HCT116 (cell line): ENCODE measurements at regions not wholly inside any gene's neighbourhood (a gene's known extent, or its start where the extent isn't known, plus 50 kb on each side); places are given as distances from the start of the nearest gene placed in this dataset.

Experiments used
- ATAC-seq: fragments of 200-7000 bp; cut with Tn5 transposase; 2 replicates; pipeline ENCODE4 v1.9.1; 2020; ENCODE audit warnings: mild to moderate bottlenecking, moderate library complexity
- BruUV-seq: library from RNA; stranded (reverse); fragments of 400-500 nt; replicated peaks from 2 replicates; lab custom pipeline; 2021; lab: Mats Ljungman, UMichigan
- CTCF ChIA-PET: fragments of 300-600 bp; sonication (Branson Sonifier 250); formaldehyde crosslinking; loops from one replicate; lab custom pipeline; 2021; ENCODE audit warnings: antibody characterized with exemption; lab: Charles Lee
- POLR2A ChIA-PET: fragments of 300-600, 350-600 bp; sonication (Branson Sonifier 250); formaldehyde crosslinking; loops from one replicate; lab custom pipeline; 2021; ENCODE audit warnings: antibody characterized with exemption; lab: Charles Lee
- RAD21 ChIA-PET, 2 experiments: fragments of 300-600 bp; sonication (Branson Sonifier 250); formaldehyde crosslinking; loops; one replicate each; lab custom pipeline; 2023; ENCODE audit warnings: low total read pairs in 2 of 2; ENCODE audit not compliant: uncharacterized antibody in 2 of 2, unreplicated experiment in 2 of 2, low non-redundant PET in 1 of 2; lab: Charles Lee
- DNase-seq: peaks from one replicate; pipeline ENCODE4 v3.0.0-alpha.2; 2010; ENCODE audit warnings: low read depth, low spot score
- H2AFZ ChIP-seq: fragments of 200-600 bp; shearing (Covaris generic), sonication (generic); 2 replicates; pipeline ENCODE4 v1.6.1; 2017; ENCODE audit warnings: low read depth, mixed run types, mixed read lengths, antibody characterized with exemption, low read length; ENCODE audit not compliant: poor library complexity, severe bottlenecking
- H3K27ac ChIP-seq: 2 replicates; pipeline ENCODE4 v1.5.1; 2012; ENCODE audit warnings: low read depth, low read length
- H3K27me3 ChIP-seq: fragments of 200-600 bp; sonication (generic); 2 replicates; pipeline ENCODE4 v1.6.1; 2016; ENCODE audit warnings: mixed run types, low read length, mixed read lengths; ENCODE audit not compliant: insufficient read depth
- H3K36me3 ChIP-seq, 2 experiments: fragments of 200-500 bp in 1 of 2; fragments of 200-600 bp in 1 of 2; sonication (Bioruptor generic) in 1 of 2; sonication (generic) in 1 of 2; 2 replicates each; pipeline versions ENCODE4 v1.5.1 to v1.6.1; 2014 to 2016; ENCODE audit warnings: low read length in 2 of 2, inconsistent platforms in 1 of 2, mixed read lengths in 1 of 2, mixed run types in 1 of 2; ENCODE audit not compliant: insufficient read depth in 2 of 2, control insufficient read depth in 1 of 2
- H3K4me1 ChIP-seq, 2 experiments: fragments of 200-600 bp in 1 of 2; sonication (generic) in 1 of 2; 2 replicates each; pipeline versions ENCODE4 v1.5.1 to v1.6.1; 2012 to 2017; ENCODE audit warnings: low read length in 2 of 2, inconsistent platforms in 1 of 2, mild to moderate bottlenecking in 1 of 2, mixed read lengths in 1 of 2, mixed run types in 1 of 2, moderate library complexity in 1 of 2; ENCODE audit not compliant: insufficient read depth in 2 of 2, control insufficient read depth in 1 of 2
- H3K4me2 ChIP-seq: fragments of 200-600 bp; sonication (generic); 2 replicates; pipeline ENCODE4 v1.6.1; 2017; ENCODE audit warnings: mixed run types, low read length, mixed read lengths
- H3K4me3 ChIP-seq, 2 experiments: fragments of 200-600 bp in 1 of 2; sonication (generic) in 1 of 2; replicated peaks in 1 of 2; 2 replicates each; pipeline ENCODE4 v1.5.1; 2011 to 2016; ENCODE audit warnings: low read length in 2 of 2, control low read depth in 1 of 2, low read depth in 1 of 2, mild to moderate bottlenecking in 1 of 2, mixed read lengths in 1 of 2, mixed run types in 1 of 2
- H3K79me2 ChIP-seq: fragments of 200-600 bp; sonication (generic); 2 replicates; pipeline ENCODE4 v1.6.1; 2017; ENCODE audit warnings: mild to moderate bottlenecking, mixed run types, low read length, moderate library complexity, mixed read lengths; ENCODE audit not compliant: insufficient read depth
- H3K9ac ChIP-seq: fragments of 200-600 bp; sonication (generic); 2 replicates; pipeline ENCODE4 v1.6.1; 2016; ENCODE audit warnings: low read length, mixed read lengths
- H3K9me2 ChIP-seq: fragments of 200-600 bp; sonication (generic), shearing (Covaris generic); 2 replicates; pipeline ENCODE4 v1.6.1; 2017; ENCODE audit warnings: mixed run types, mild to moderate bottlenecking, moderate library complexity; ENCODE audit not compliant: insufficient read depth
- H3K9me3 ChIP-seq, 2 experiments: fragments of 200-500 bp in 1 of 2; fragments of 200-600 bp in 1 of 2; sonication (Bioruptor generic) in 1 of 2; sonication (generic) in 1 of 2; 2 replicates each; pipeline ENCODE4 v1.6.1; 2014 to 2017; ENCODE audit warnings: low read length in 2 of 2, mixed read lengths in 2 of 2, inconsistent platforms in 1 of 2, low read depth in 1 of 2, mild to moderate bottlenecking in 1 of 2, mixed run types in 1 of 2, moderate library complexity in 1 of 2; ENCODE audit not compliant: control insufficient read depth in 1 of 2, insufficient read depth in 1 of 2
- H4K20me1 ChIP-seq: fragments of 200-600 bp; sonication (generic), shearing (Covaris generic); 2 replicates; pipeline ENCODE4 v1.6.1; 2017; ENCODE audit warnings: mixed run types, mild to moderate bottlenecking, moderate library complexity; ENCODE audit not compliant: insufficient read depth
- ATF3 ChIP-seq: IDR thresholded peaks from 2 replicates; pipeline ENCODE4 v1.6.1; 2012
- EGR1 ChIP-seq: IDR thresholded peaks from 2 replicates; pipeline ENCODE4 v1.6.1; 2012; ENCODE audit warnings: low read depth
- FOSL1 ChIP-seq: IDR thresholded peaks from 2 replicates; pipeline ENCODE4 v1.6.1; 2012; ENCODE audit warnings: low read depth
- MAX ChIP-seq: IDR thresholded peaks from 2 replicates; pipeline ENCODE4 v1.6.1; 2012
- POLR2A ChIP-seq: IDR thresholded peaks from 2 replicates; pipeline ENCODE4 v1.7.0; 2011; ENCODE audit warnings: borderline replicate concordance; ENCODE audit not compliant: insufficient read depth, insufficient read length; ENCODE audit errors: extremely low read depth
- RAD21 ChIP-seq: IDR thresholded peaks from 2 replicates; pipeline ENCODE4 v1.6.1; 2012; ENCODE audit warnings: low read depth, mild to moderate bottlenecking
- REST ChIP-seq: IDR thresholded peaks from 2 replicates; pipeline ENCODE4 v1.6.1; 2012; ENCODE audit warnings: low read depth
- SIN3A ChIP-seq: IDR thresholded peaks from 2 replicates; pipeline ENCODE4 v1.6.1; 2012; ENCODE audit warnings: low read depth
- SP1 ChIP-seq: IDR thresholded peaks from 2 replicates; pipeline ENCODE4 v1.6.1; 2012; ENCODE audit warnings: low read depth
- TCF7L2 ChIP-seq: IDR thresholded peaks from 2 replicates; pipeline ENCODE4 v1.7.0; 2011; ENCODE audit warnings: borderline replicate concordance, inconsistent platforms; ENCODE audit not compliant: insufficient read depth, insufficient read length; ENCODE audit errors: extremely low read depth
- ZFX ChIP-seq: fragments of 450-650 bp; IDR thresholded peaks from 2 replicates; pipeline ENCODE4 v1.6.1; 2017
- ZNF274 ChIP-seq: fragments of 200-500 bp; sonication (Bioruptor generic); IDR thresholded peaks from 2 replicates; pipeline ENCODE4 v1.6.1; 2014; ENCODE audit warnings: mild to moderate bottlenecking, low read depth, low read length, inconsistent platforms
- intact Hi-C: fragments of 100-400 bp; cut with micrococcal nuclease; formaldehyde crosslinking; loops from 2 replicates; pipeline ENCODE4 v1.10.0; 2022

GRCh38 chr11:119839476-119840133 is 110.6 kb upstream of the NECTIN1 start:
- Histone ChIP-seq H3K9ac (no peak overlapping the region), H3K27ac (no peak overlapping the region), H3K9me3 (no peaks in the 10 kb centered on the region; a peak in 1 of 4 replicates), H2AFZ (no peak overlapping the region), H3K4me1 (no peaks in the 10 kb centered on the region), H3K9me2 (no peaks in the 10 kb centered on the region), H3K4me2 (no peak overlapping the region), H3K27me3 (peaks cover 18% of the 10 kb centered on the region; the same call in 1 of the 2 replicates), H3K36me3 (no peaks in the 10 kb centered on the region), H4K20me1 (no peaks in the 10 kb centered on the region), H3K4me3 (no peak overlapping the region), H3K79me2 (no peaks in the 10 kb centered on the region)
- DNase-seq (no peak), ATAC-seq (no peak)
- TF ChIP-seq TCF7L2 (no peak), MAX (no peak), ZFX (no peak), ATF3 (no peak), SP1 (no peak), EGR1 (no peak), RAD21 (no peak), ZNF274 (no peak), FOSL1 (no peak), REST (no peak), POLR2A (no peak), SIN3A (no peak)
- ChIA-PET CTCF (no interaction called here), POLR2A (no interaction called here), RAD21 (no interaction called here)
- no TSS peak for BruUV-seq
- intact Hi-C loops = no loop called here
